Limb (tissue), 2 donors: ENCODE measurements at regions not wholly inside any gene's neighbourhood (a gene's known extent, or its start where the extent isn't known, plus 50 kb on each side); places are given as distances from the start of the nearest gene placed in this dataset.
"Not testable (repeated sequence)": the region's sequence is repeated elsewhere in the genome, so short reads cannot be mapped to it uniquely, and the experiment has no call there.

Source experiments
- DNase-seq, 2 donors: peaks; one replicate each; pipeline ENCODE4 v3.0.0-alpha.2; 2016; ENCODE audit errors: extremely low spot score in 2 of 2

GRCh38 chr5:54885636-54886035, 99.8 kb downstream of the ESM1 start:
- DNase-seq, result no peak

DNA sequence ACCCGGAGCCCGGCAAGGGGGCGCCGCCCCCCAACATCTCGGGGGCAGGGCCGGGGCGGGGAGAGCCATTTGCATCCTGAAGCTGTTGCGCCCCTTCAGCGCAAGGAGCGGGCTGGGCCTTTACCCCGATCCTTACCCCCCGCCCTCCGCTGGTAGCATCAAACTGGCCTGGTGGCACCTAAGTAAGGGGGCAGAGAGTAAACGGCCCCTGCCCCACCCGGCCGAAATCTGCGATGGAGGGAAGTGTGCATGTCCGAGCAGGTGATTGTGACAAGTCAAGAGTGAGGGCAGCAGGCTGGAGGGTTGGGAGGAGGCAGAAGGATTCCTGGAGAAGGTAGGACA, 101.2 kb downstream of the ESM1 start:
- no peak for DNase-seq

DNA sequence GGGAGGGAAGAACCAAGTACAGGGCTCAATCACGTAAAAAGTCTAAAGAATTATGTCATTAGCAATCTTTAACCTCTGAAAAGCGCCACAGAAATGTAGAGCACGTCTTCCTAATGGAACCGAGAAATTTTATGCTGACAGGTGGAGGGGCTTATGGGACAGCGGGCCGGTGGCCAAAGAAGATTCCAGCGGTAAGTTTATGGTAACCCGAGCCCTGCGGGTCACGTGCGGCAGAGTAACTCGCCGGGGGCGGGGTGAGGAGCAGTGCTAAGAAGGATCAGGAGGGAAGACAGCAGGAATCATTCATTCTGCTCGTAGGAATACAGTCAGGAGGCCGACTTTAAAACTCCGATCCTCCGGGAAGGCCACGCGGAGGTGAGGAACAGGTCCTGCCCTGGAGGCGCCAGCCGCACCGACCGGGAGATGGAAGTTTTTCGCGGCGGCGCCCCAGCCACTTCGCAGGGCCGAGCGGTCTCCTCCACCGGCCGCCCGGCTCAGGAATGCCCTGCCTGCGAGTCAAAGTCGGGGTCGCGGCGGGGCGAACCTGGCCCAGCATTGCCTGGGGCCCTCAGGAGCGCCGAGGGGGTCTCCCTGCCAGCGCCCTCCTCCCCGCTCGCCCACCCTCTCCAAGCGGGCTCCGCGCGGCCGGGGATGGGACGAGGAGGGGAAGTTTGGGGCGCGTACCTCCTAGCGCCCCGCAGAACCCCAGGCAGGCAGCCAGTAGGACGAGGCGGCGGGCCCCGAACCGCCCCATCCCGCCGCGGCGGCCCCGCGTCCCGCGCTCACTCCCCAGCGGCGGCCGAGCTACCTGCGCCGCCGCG, 101.8 kb downstream of the ESM1 start:
- peak; percentile 85 to 88 for DNase-seq

GRCh38 chr5:54882841-54883240, 102.6 kb downstream of the ESM1 start:
- peak in 1 of 2 donors; percentile 43 for DNase-seq

- DNase-seq, result no peak
These were observed 103.3 kb downstream of the ESM1 start for GRCh38 chr5:54882101-54882500.

DNA sequence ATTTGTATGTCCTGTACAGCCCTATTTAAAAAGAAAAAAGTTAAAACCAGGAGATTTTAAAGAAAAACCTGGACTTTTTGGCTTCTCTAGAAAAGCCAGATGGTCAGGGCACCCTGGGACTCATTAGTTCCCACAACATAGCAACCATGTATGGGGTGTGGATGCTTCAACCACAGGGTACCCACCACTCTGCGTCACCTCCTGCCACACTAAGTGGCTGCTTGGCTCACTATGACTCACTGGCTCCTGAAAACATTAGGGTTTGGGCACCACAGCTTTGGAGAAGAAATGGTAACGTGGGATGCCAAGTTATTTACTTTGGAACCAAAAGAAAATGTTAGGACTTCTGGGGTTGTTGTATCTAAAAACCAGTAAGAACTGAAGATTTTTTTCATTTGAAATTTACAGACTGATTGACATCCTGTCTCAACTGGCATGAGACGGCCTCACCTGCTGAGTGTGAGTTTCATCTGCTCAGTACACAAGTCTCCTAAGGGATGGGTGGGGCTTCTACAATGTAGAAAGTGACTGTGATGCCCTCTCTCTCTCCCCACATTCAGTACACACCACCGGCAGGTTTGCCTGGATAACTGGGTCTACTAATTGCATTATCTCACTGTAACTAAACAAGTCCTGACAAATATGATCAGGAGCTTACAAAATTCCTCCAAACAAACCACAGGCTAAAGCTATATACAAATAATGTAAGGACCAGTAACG, 103.9 kb downstream of the ESM1 start:
- no peak for DNase-seq

DNA sequence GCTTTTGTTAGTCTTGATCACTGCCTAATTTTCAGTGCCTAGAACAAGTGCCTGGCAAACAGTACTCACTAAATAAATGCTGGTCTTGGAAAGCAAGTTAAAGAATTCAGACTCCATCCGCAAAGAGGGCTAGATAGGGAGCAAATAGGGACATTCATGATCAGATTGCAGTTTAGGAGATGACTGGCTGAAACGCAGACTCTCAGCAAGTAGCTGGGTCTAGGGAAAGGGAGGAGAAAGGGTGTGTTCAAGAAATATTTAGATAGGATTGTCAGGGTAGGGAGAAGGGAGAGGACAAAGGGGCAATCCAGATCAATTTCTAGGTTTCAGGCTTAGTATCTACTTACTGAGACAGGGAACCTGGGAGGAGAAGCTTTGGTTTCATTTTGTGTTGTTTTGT, 108.4 kb downstream of the ESM1 start:
- DNase-seq, result no peak

DNA sequence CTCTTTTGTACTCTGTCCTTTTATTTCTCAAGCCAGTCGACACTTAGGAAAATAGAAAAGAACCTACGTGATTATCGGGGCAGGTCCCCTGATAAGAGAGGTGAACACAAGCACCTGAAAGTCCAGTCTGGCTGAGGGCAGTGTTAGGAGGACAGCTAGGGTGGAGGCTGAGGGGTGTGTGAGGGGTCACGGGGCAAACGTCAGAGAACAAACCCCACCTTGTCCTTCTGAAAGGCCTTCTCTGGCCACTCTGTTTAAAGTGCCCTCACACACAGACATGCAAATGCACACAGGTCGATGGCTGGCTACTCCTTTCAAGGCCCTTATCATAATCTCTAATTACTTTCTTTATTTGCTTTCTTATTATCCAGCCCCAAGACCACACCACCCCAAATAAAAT, 108.8 kb downstream of the ESM1 start:
- DNase-seq, result no peak

DNA sequence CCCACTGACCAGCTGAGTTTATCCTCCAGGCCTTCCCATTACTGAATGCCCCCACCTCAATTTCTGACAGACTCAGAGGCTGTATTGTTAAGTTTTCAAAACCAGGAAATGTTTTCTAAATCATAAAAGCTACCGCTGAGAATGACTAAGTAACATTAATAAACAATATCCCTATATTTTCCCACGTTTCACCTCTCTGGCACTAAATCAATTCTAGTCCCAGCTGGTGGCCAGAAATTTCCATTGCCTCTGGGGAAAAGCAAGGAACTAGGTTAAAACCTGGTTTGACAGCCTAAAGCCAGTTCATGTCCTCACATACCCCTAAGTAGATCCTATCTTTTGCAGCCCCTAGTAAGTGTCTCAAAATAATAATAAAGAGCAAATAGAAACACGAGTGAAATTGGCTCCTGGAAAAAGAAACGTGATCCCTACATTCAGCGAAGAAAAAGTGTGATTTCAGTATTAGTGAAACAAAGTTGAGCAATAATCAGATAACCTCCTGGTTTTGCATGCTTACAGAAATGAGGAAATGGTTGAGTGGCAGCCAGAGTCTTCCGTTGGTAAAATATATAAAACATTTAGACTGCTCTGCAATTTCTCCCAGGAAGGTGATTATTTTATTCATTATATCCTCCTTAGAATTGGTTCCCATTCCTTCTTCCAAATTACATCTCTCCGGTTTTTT, 110.9 kb downstream of the ESM1 start:
- no peak for DNase-seq

GRCh38 chr5:54873691-54874090, 111.7 kb downstream of the ESM1 start:
- DNase-seq, result no peak

DNA sequence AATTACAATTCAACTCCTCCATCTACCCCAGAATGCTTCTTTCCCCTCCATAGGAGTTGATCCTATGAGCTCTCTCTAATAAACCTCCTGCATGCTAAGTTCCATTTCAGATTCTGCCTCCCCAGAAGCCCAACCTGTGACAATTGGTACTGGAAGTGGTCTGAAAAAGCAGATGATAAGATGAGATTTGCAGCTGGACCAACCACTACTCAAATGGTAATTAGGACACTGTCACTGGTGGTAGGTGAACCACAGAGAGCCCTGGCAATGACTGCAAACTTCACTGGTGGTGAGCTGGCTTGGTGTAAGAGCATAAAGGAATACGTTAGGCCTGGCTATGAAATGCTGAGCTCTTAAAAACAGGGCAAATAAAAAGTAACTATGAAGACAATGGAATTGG, 112.6 kb downstream of the ESM1 start:
- no peak for DNase-seq

DNA sequence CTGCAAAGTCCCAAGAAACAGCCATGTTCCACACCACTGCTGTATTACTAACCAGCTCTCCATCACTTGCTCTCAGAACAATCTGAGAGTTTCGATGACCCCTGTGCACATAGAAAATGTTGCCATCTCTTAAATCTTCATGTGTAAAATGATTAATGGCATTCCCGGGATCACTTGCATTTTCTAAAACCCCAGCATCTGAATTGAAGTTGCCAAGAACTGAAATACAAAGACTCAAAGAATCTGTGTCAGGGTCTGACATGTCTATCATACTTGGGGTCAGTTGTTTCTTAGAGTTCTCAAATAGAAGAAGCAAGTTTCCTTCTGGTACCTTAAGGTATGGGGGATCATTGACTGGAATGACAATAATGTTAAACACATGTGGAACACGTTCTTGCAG, 115.1 kb downstream of the ESM1 start:
- DNase-seq, result no peak

GRCh38 chr5:54869691-54870090, 115.7 kb downstream of the ESM1 start:
- no peak for DNase-seq

GRCh38 chr5:54868511-54869483, 116.6 kb downstream of the ESM1 start:
- DNase-seq, result no peak

- peak in 1 of 2 donors; percentile 89 for DNase-seq
These were observed 118.0 kb downstream of the ESM1 start for GRCh38 chr5:54867310-54867944.

DNA sequence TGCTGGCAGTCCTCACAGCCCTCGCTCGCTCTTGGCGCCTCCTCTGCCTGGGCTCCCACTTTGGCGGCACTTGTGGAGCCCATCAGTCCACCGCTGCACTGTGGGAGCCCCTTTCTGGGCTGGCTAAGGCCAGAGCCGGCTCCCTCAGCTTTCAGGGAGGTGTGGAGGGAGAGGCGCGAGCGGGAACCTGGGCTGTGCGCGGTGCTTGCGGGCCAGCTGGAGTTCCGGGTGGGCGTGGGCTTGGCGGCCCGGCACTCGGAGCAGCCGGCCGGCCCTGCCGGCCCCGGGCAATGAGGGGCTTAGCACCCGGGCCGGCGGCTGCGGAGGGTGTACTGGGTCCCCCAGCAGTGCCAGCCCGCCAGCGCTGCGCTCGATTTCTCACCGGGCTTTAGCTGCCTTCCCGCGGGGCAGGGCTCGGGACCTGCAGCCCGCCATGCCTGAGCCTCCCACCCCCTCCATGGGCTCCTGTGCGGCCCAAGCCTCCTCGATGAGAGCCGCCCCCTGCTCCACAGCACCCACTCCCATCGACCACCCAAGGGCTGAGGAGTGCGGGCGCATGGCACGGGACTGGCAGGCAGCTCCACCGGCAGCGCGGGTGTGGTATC, 120.4 kb downstream of the ESM1 start:
- DNase-seq, result not testable (repeated sequence)

DNA sequence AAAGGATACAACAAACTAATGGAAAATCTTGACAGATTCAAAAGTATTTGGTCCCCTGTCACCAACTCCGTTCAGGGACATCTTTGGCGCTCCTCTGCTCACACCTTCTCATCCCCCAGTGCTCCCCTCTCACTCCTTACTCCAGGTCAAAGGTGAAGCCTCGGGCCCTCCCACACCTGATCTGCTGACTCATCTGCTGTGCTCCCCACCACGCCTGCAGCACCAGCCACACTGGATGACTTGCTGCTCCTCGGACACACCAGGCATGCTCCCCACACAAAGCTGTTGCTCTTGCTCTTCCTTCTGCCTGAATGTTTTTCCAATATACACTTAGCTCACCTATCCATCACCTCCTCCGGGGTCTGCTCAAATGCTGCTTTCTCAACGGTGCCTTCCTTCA, 123.4 kb downstream of the ESM1 start:
- no peak for DNase-seq

- DNase-seq, result no peak
These were observed 124.0 kb downstream of the ESM1 start for GRCh38 chr5:54861212-54861894.

GRCh38 chr5:54860321-54860720, 125.1 kb downstream of the ESM1 start:
- DNase-seq, result no peak

DNA sequence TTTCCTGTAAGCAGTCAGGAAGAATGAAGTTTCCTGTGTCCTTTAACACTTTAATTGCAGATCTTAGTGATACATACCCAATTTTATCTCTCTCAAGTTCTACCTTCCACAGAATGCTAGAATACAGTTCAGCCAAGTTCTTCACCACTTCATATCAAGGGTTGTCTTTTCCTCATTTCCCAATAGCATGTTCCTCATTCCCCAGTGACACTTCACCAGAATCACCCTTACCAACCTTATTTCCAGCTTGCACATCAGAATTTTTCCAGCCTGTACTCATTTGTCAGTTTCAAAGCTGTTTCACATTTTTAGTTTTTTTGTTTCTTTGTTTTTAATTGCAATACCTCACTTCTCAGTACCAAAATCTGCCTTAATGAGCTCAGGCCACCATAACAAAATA, 126.1 kb downstream of the ESM1 start:
- DNase-seq, result no peak
